CD14-positive monocyte (primary cell): ENCODE measurements at regions not wholly inside any gene's neighbourhood (a gene's known extent, or its start where the extent isn't known, plus 50 kb on each side); places are given as distances from the start of the nearest gene placed in this dataset.

Source experiments
- DNase-seq, 3 donors: peaks; one replicate each; pipeline ENCODE4 v3.0.0-alpha.2; 2011 to 2022
- H2AFZ ChIP-seq: 2 replicates; pipeline ENCODE4 v1.6.0; 2012; ENCODE audit warnings: mild to moderate bottlenecking, low read depth, low read length, inconsistent platforms; ENCODE audit not compliant: insufficient read depth, poor library complexity, severe bottlenecking
- H3K27ac ChIP-seq, 2 donors: 1 replicate in 1 of 2; 2 replicates in 1 of 2; pipeline ENCODE4 v1.5.1; 2012 to 2013; ENCODE audit warnings: low read length in 2 of 2, control low read depth in 1 of 2, inconsistent platforms in 1 of 2, low read depth in 1 of 2, mild to moderate bottlenecking in 1 of 2
- H3K27me3 ChIP-seq, 2 donors: one replicate each; pipeline versions ENCODE4 v1.6.0 to v1.6.1; 2011 to 2013; ENCODE audit warnings: low read length in 2 of 2; ENCODE audit not compliant: control insufficient read depth in 2 of 2, insufficient read depth in 2 of 2
- H3K36me3 ChIP-seq, 2 donors: replicated peaks in 1 of 2; 1 replicate in 1 of 2; 2 replicates in 1 of 2; pipeline versions ENCODE4 v1.5.1 to v1.6.1; 2012 to 2013; ENCODE audit warnings: low read length in 2 of 2, control low read depth in 1 of 2, inconsistent platforms in 1 of 2, mild to moderate bottlenecking in 1 of 2; ENCODE audit not compliant: insufficient read depth in 2 of 2, control insufficient read depth in 1 of 2
- H3K4me1 ChIP-seq, 2 donors: 1 replicate in 1 of 2; 2 replicates in 1 of 2; pipeline versions ENCODE4 v1.5.1 to v1.6.1; 2012 to 2013; ENCODE audit warnings: low read length in 2 of 2, control low read depth in 1 of 2, inconsistent platforms in 1 of 2, mild to moderate bottlenecking in 1 of 2, moderate library complexity in 1 of 2; ENCODE audit not compliant: insufficient read depth in 2 of 2, control insufficient read depth in 1 of 2
- H3K4me2 ChIP-seq: replicated peaks from 2 replicates; pipeline ENCODE3; 2012; ENCODE audit warnings: low read length, moderate library complexity, mild to moderate bottlenecking; ENCODE audit not compliant: poor library complexity, severe bottlenecking; ENCODE audit errors: extremely low read depth
- H3K4me3 ChIP-seq, 3 experiments: fragments of 200-600 bp in 1 of 3; sonication (generic) in 1 of 3; replicated peaks in 1 of 3; 1 replicate in 2 of 3; 2 replicates in 1 of 3; pipeline ENCODE4 v1.5.1; 2011 to 2013; ENCODE audit warnings: low read length in 3 of 3, mild to moderate bottlenecking in 3 of 3, control low read depth in 2 of 3, low read depth in 2 of 3, inconsistent platforms in 1 of 3, moderate library complexity in 1 of 3
- H3K79me2 ChIP-seq: 2 replicates; pipeline ENCODE4 v1.6.0; 2012; ENCODE audit warnings: mild to moderate bottlenecking, control low read depth, inconsistent platforms, low read length, moderate library complexity; ENCODE audit not compliant: insufficient read depth
- H3K9ac ChIP-seq: 2 replicates; pipeline ENCODE4 v1.6.0; 2017; ENCODE audit warnings: low read length, mild to moderate bottlenecking; ENCODE audit not compliant: insufficient read depth, poor library complexity, severe bottlenecking
- H3K9me3 ChIP-seq, 2 donors: replicated peaks in 1 of 2; 1 replicate in 1 of 2; 2 replicates in 1 of 2; pipeline versions ENCODE4 v1.5.1 to v1.6.1; 2012 to 2013; ENCODE audit warnings: low read length in 2 of 2, control low read depth in 1 of 2; ENCODE audit not compliant: control insufficient read depth in 1 of 2, insufficient read depth in 1 of 2
- H4K20me1 ChIP-seq: 2 replicates; pipeline ENCODE4 v1.6.0; 2012; ENCODE audit warnings: mild to moderate bottlenecking, low read length, control low read depth, moderate library complexity; ENCODE audit not compliant: insufficient read depth
- H3K27ac Mint-ChIP-seq, 7 donors: one replicate each; pipeline ENCODE4 v1.8.0; 2020; ENCODE audit warnings: mild to moderate bottlenecking in 7 of 7, mixed read lengths in 7 of 7, moderate library complexity in 6 of 7, inconsistent platforms in 2 of 7
- H3K27me3 Mint-ChIP-seq, 3 donors: one replicate each; pipeline ENCODE4 v1.8.0; 2021 to 2022; ENCODE audit warnings: low read depth in 3 of 3, mild to moderate bottlenecking in 3 of 3, mixed read lengths in 3 of 3, moderate library complexity in 3 of 3, inconsistent platforms in 1 of 3
- H3K36me3 Mint-ChIP-seq, 2 donors: one replicate each; pipeline ENCODE4 v1.8.0; 2020; ENCODE audit warnings: mixed read lengths in 2 of 2, inconsistent platforms in 1 of 2, mild to moderate bottlenecking in 1 of 2
- H3K4me1 Mint-ChIP-seq: one replicate; pipeline ENCODE4 v1.8.0; 2020; ENCODE audit warnings: mild to moderate bottlenecking, mixed read lengths
- H3K4me3 Mint-ChIP-seq, 2 donors: one replicate each; pipeline ENCODE4 v1.8.0; 2020; ENCODE audit warnings: mild to moderate bottlenecking in 2 of 2, mixed read lengths in 2 of 2, moderate library complexity in 1 of 2
- H3K9me3 Mint-ChIP-seq, 7 donors: one replicate each; pipeline ENCODE4 v1.8.0; 2020 to 2022; ENCODE audit warnings: mixed read lengths in 7 of 7, mild to moderate bottlenecking in 6 of 7, moderate library complexity in 6 of 7, inconsistent platforms in 2 of 7
- WGBS: methylation state at CpG from one replicate; pipeline ENCODE4 v1.1.5; 2013; ENCODE audit warnings: missing lambda C conversion rate; ENCODE audit not compliant: insufficient coverage; 5-methylcytosine and 5-hydroxymethylcytosine counted together
- intact Hi-C, 2 donors: fragments of 100-400 bp; cut with micrococcal nuclease; formaldehyde crosslinking; loops; one replicate each; pipeline versions ENCODE4 v1.15.0 to v1.15.1; 2023
- TF ChIP-seq, protein P1 (sequence below): fragments of 200-600 bp; IDR thresholded peaks from one replicate; pipeline ENCODE4 v1.8.0; 2022; ENCODE audit warnings: antibody characterized with exemption, mild to moderate bottlenecking

DNA sequence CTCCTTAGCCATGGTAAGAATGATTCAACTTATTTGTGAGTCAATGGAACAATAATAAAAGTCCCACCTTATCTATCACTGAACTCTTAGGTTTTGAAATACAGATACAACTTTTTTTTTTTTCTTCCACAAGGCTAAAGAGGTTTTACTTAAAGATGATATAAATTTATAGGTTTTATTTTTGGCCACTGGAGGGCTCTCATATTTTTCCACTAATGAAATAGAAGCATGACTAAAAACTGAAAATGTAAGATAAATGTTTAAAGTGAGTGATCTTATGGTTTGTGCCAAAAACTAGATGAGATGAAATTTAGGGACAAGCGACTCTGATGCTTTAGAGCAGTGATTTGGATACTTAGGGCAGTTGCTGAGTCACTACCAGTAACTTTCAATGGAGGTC, 499.0 kb downstream of the NUF2 start:
- H3K79me2 ChIP-seq = no peaks in the 10 kb centered on the region
- H3K27me3 ChIP-seq = no peaks in the 10 kb centered on the region
- no peak for DNase-seq
- H3K36me3 ChIP-seq = no peaks in the 10 kb centered on the region
- H3K4me2 ChIP-seq = no peak overlapping the region
- Mint-ChIP-seq H3K27me3 (peaks cover 2% of the 10 kb centered on the region in 3 donors), H3K4me3 (no peak overlapping the region), H3K36me3 (no peaks in the 10 kb centered on the region), H3K9me3 (peaks cover 0 to 2% (median 0%) of the 10 kb centered on the region in 7 donors), H3K27ac (no peak overlapping the region), H3K4me1 (no peaks in the 10 kb centered on the region)
- WGBS = no CpG with 5 or more reads among the region's 1 CpG
- H3K4me1 ChIP-seq = no peaks in the 10 kb centered on the region
- no peak overlapping the region for H3K9ac ChIP-seq
- no peaks in the 10 kb centered on the region for H3K9me3 ChIP-seq
- no peak overlapping the region for H3K4me3 ChIP-seq
- intact Hi-C loops = no loop called here
- no peak overlapping the region for H2AFZ ChIP-seq
- TF ChIP-seq, protein P1, sequence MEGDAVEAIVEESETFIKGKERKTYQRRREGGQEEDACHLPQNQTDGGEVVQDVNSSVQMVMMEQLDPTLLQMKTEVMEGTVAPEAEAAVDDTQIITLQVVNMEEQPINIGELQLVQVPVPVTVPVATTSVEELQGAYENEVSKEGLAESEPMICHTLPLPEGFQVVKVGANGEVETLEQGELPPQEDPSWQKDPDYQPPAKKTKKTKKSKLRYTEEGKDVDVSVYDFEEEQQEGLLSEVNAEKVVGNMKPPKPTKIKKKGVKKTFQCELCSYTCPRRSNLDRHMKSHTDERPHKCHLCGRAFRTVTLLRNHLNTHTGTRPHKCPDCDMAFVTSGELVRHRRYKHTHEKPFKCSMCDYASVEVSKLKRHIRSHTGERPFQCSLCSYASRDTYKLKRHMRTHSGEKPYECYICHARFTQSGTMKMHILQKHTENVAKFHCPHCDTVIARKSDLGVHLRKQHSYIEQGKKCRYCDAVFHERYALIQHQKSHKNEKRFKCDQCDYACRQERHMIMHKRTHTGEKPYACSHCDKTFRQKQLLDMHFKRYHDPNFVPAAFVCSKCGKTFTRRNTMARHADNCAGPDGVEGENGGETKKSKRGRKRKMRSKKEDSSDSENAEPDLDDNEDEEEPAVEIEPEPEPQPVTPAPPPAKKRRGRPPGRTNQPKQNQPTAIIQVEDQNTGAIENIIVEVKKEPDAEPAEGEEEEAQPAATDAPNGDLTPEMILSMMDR = no peak
- no peak overlapping the region for H3K27ac ChIP-seq
- no peaks in the 10 kb centered on the region for H4K20me1 ChIP-seq

DNA sequence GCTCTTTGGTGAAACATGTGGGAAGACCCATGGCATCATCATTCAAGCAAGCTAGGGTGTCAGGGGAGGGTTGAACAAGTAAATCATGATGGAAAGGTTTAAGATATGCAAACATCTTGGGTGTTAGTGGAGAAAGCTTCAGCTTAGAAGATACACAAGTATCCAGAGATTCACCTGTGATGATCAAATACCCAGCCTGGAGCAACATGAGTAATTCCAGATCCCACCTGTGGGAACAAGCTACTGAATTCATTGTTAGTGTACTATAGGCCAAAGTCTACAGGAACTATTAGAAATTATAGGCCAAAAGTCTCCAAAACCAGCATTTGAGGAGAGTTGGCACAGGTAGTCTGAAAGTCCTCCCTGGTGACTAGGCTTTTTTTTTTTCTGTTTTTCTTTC, 499.9 kb downstream of the NUF2 start:
- Mint-ChIP-seq H3K9me3 (peaks cover 0 to 2% (median 0%) of the 10 kb centered on the region in 7 donors), H3K27me3 (peaks cover 0 to 2% (median 2%) of the 10 kb centered on the region in 3 donors), H3K36me3 (no peaks in the 10 kb centered on the region), H3K27ac (no peak overlapping the region), H3K4me1 (no peaks in the 10 kb centered on the region), H3K4me3 (no peak overlapping the region)
- TF ChIP-seq, protein P1 = no peak
- H3K79me2 ChIP-seq = no peaks in the 10 kb centered on the region
- H3K27me3 ChIP-seq = no peaks in the 10 kb centered on the region
- H3K4me3 ChIP-seq = no peak overlapping the region
- no peaks in the 10 kb centered on the region for H3K36me3 ChIP-seq
- H3K4me2 ChIP-seq = no peak overlapping the region
- no peak for DNase-seq
- H3K9ac ChIP-seq = no peak overlapping the region
- intact Hi-C loops = no loop called here
- H3K4me1 ChIP-seq = no peaks in the 10 kb centered on the region
- no peaks in the 10 kb centered on the region for H4K20me1 ChIP-seq
- H3K27ac ChIP-seq = no peak overlapping the region
- H3K9me3 ChIP-seq = no peaks in the 10 kb centered on the region
- no peak overlapping the region for H2AFZ ChIP-seq
